Activated CD8-positive, alpha-beta memory T cell treated with anti-CD3 and anti-CD28 coated beads, Interleukin-2, amount 50 U/mL, for 1 hour (primary cell): ENCODE measurements at regions not wholly inside any gene's neighbourhood (a gene's known extent, or its start where the extent isn't known, plus 50 kb on each side); places are given as distances from the start of the nearest gene placed in this dataset.
"Not testable (repeated sequence)": the region's sequence is repeated elsewhere in the genome, so short reads cannot be mapped to it uniquely, and the experiment has no call there.

Experiments
- DNase-seq: peaks from one replicate; pipeline ENCODE4 v3.0.0-alpha.2; 2020; ENCODE audit errors: extremely low read depth

DNA sequence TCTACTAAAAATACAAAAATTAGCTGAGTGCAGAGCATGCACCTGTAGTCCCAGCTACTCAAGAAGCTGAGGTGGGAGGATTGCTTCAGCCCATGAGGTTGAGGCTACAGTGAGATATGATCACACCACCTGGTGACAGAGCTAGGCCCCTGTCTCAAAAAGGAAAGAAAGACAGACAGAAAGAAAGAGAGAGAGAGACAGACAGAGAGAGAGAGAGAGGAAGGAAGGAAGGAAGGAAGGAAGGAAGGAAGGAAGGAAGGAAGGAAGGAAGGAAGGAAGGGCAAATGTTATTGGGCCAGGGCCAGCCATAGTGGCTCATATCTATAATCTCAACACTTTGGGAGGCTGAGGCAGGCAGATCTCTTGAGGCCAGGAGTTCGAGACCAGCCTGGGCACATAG is 134.3 kb upstream of the JARID2 start:
- not testable (repeated sequence) for DNase-seq

DNA sequence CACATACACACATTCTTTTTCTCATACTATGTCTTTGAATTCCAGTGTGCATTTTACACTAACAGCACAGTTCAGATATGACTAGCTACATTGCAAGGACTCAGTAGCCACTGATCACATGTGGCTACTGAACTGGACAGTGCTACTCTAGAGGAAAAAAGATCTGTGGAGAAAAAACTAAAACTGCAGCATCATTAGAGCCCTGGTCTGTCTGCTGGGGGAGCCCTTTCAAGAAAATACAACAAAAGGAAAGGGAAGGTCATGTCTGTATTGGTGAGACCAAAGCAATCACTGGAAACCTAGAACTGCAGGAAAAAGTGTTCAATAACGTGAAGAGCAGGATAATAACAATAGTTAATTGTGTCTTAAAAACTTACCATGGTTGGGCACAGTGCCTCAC is 132.3 kb upstream of the JARID2 start:
- DNase-seq, result no peak

DNA sequence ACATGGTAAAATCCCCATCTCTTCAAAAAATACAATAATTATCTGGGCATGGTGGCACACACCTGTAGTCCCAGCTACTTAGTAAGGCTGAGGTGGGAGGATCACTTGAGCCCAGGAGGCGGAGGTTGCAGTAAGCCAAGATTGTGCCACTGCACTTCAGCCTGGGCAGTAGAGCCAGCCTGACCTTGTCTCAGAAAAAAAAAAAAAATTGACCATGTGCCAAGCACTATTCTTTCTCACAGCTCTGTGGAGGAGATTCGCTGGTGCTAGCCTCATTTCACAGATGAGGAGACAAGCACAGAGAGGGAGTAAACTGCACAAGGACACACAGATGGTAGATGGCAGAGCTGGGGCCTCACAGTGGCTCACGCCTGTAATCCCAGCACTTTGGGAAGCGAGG is 131.8 kb upstream of the JARID2 start:
- no peak for DNase-seq

- DNase-seq, result no peak
These were observed 129.0 kb upstream of the JARID2 start for GRCh38 chr6:15116889-15117288.

DNA sequence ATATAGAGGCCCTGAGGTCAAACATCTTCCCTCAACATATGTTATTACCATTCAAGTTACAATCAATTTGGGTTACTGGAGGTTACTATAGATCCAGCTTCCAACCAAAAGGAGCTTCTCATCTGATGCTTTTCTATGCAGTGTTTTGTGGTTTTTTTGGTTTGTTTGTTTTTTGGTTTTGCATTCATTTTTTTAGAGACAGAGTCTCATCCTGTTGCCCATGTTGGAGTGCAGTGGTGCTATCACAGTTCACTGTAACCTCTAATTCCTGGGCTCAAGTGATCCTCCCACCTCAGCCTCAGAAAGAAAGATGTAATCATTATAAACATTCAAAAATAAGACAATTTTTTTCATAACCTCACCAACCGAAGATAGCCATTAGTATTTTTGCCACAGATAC is 124.4 kb upstream of the JARID2 start:
- DNase-seq, result no peak

DNA sequence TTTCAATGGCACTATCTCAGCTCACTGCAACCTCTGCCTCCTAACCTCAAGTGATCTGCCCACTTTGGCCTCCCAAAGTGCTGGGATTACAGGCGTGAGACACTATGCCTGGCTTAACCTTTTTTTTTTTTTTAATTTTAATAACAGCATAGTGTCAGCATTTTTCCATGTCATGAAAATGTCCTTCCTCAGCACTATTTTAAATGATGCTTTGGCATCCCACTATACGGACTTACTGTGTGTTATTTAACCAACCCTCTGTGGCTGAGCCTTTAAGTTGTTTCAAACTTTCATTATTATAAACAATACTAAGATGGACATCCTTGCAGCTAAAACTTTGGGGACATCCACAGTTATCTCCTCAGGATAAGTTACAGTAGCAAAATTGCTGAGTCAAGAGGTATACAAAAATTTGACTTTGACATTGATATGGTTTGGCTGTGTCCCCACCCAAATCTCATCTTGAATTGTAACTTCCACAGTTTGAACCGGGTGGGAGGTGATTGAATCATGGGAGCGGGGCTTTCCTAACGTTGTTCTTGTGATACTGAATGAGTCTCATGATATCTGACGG is 123.8 kb upstream of the JARID2 start:
- DNase-seq, result no peak

GRCh38 chr6:15129887-15130286 is 116.0 kb upstream of the JARID2 start:
- DNase-seq, result no peak

DNA sequence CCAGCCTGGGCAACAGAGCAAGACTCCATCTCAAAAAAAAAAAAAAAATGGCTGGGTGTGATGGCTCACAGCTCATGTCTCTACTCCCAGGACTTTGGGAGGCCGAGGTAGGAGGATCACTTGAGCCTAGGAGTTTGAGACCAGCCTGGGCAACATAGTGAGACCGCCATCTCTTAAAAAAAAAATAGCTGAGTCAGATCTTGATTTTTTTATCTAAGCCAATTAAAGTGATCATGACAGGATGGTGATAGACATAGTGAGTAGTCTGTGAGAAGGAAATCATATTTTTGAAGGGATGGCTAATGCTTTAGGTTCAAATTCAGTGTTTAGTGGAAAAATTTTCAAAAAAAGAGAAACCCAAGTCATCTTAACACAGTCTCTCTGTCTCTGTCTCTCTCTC is 114.6 kb upstream of the JARID2 start:
- DNase-seq, result no peak

DNA sequence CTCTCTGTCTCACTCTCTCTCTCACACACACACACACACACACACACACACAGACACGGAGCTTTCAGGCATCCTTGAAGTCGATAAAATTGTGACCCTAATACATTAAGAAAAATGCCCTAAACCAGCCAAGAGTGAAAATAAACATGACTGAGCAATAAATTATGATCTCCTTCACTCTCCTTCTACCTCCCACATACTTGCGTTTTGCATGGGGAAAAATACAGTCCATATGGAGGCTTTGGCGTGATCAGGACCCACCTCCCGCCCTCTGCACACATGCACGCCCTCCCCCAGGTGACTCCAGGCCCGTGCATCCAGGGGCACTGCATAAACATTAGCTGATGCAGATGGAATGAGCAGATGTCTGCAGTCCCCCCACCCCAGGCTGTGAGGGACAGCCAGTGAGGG is 114.2 kb upstream of the JARID2 start:
- DNase-seq, result no peak

GRCh38 chr6:15132167-15132566 is 113.7 kb upstream of the JARID2 start:
- no peak for DNase-seq

DNA sequence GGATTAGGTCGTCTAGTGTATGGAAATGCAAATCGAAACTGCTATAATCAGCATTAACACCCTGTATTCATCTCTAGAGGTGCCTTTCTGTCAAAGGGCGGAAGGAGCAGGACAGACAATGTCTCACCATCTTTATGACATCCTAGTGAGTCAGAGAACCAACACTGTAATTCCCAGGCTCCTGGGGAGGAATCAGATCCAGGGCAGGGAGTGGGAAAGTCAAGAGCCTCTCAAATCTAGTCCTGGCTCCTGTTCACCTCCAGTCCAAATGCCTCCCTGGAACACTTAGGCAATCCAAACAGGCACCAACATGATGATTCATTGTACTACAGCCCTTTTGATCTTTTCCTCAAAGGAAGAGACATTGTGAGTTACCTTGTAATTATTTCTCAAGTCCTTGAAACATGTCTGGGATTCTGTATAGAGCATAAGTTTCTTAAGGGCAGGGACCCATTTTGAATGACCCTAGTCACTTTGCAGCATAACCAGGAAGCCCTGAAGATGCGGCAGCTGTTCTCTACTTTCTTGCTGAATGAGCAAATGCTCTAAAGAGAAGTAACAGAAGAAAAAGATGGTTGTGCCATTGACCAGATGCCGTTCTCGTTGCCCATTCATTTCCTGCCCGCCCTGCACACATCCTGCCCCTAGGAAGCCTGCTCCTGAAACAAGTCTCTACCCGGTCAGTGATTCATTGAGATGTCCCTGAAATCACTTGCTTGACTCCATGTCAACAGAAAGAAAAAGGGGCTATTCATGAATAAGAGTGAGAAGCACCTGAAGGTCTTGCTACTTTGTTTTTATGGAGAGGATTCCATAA is 112.8 kb upstream of the JARID2 start:
- no peak for DNase-seq

DNA sequence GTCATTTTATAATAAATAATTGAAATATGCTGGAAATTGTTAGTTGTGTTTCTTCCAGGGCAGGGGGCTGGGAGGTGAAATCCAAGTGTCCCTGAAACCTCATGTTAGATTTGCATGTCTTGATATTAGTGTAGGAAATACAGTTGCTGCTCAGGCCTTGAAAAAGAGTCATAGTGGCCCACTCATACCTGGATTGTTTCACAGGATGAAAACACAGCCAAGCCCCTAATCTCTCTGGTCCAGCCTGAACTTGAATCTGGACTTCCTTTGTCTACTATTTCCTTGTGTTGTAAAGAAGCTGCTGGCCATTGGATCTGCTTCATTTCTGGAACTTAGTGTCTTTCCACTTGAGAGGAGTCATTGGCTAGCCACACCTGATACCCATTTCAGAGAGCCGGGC is 108.8 kb upstream of the JARID2 start:
- no peak for DNase-seq

GRCh38 chr6:15143086-15143485 is 102.8 kb upstream of the JARID2 start:
- DNase-seq, result no peak

- no peak for DNase-seq
These were observed 102.3 kb upstream of the JARID2 start for GRCh38 chr6:15143540-15143939.

GRCh38 chr6:15145821-15146220 is 100.0 kb upstream of the JARID2 start:
- no peak for DNase-seq

DNA sequence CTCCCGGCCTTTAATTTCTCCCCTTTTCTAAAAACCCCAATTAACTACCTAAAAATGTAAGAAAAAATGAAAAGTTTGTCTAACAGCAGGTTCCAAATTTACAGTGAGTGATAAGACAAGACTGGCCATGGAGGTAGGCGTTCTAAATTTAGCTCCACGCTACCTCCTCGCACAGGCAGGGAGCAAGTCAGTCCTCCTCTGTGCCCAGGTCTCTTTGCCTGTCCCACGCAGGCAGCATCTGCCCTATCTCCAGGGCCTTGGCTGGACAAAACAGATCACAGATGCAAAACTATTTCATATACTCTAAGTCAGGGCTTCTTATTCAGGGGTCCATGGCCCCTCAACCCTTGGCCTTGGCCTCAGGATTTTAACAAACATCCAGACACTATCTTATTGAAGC is 98.0 kb upstream of the JARID2 start:
- DNase-seq, result no peak

- no peak for DNase-seq
These were observed 97.4 kb upstream of the JARID2 start for GRCh38 chr6:15148356-15148946.

- no peak for DNase-seq
These were observed 95.7 kb upstream of the JARID2 start for GRCh38 chr6:15150207-15150606.

- DNase-seq, result no peak
These were observed 93.2 kb upstream of the JARID2 start for GRCh38 chr6:15152700-15153099.

DNA sequence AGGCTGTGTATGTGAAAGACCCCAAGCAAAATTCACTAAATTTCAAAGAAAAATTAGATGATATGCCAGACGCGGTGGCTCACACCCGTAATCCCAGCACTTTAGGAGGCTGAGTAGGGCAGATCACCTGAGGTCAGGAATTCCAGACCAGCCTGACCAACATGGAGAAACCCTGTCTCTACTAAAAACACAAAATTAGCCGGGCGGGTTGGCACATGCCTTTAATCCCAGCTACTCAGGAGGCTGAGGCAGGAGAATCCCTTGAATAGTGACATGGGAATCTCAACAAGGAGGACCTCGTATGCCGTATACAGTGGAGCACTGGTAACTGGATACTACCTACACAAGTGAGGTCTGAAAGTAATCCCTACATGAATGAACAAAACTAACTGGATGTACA is 92.7 kb upstream of the JARID2 start:
- no peak for DNase-seq

- DNase-seq, result no peak
These were observed 88.4 kb upstream of the JARID2 start for GRCh38 chr6:15157479-15157878.

DNA sequence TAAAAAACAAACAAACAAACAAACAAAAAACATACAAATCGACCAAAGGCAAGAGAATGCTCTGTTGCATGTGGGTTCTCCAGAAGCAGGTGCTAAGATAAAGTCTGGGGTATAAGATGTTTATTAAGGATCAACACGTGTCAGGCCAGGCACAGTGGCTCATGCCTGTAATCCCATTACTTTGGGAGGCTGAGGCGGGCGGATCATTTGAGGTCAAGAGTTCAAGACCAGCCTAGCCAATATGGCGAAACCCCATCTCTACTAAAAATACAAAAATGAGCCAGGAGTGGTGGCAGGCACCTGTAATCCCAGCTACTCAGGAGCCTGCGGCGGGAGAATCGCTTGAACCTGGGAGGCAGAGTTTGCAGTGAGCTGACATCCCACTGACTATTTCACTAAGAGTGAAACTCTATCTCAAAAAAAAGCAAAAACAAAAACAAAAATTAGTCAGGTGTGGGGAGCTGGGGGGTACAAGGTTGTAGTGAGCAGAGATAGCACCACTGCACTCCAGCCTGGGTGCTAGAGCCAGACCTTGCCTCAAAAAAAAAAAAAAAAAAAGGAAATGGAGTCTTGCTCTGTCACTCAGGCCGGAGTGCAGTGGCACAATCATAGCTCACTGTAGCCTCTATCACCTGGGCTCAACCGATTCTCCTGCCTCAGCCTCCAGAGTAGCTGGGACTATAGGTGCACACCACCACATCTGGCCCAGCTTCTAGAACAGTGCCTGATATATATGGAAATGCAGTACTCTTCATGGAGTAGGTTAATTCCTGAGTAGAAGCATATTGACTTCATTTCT is 86.8 kb upstream of the JARID2 start:
- DNase-seq, result no peak

DNA sequence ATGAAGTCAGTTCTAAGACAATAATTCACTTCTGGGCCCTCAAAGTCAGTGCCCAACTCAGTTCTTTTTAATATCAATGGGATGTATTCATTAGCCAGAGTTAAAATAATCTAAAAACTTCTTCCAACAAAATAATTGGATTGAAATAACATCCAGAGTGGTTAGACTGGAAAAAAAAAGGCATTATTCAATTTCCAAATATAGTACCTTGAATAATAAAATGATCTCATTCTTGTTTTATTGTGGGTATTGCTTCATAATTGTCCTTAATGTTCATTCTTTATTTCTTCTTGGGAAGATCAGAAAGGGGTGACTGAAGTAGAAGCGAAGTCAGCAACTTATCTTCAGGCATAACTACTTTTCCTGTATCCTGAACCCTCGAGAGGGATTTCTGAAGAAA is 85.1 kb upstream of the JARID2 start:
- DNase-seq, result no peak
